HG03196 (cell line): ENCODE measurements at regions not wholly inside any gene's neighbourhood (a gene's known extent, or its start where the extent isn't known, plus 50 kb on each side); places are given as distances from the start of the nearest gene placed in this dataset.
"Not testable (repeated sequence)": the region's sequence is repeated elsewhere in the genome, so short reads cannot be mapped to it uniquely, and the experiment has no call there.

ENCODE experiments used
- ATAC-seq: cut with Tn5 transposase; IDR thresholded peaks from one replicate; pipeline ENCODE4 v1.9.1; 2021; ENCODE audit not compliant: unreplicated experiment

DNA sequence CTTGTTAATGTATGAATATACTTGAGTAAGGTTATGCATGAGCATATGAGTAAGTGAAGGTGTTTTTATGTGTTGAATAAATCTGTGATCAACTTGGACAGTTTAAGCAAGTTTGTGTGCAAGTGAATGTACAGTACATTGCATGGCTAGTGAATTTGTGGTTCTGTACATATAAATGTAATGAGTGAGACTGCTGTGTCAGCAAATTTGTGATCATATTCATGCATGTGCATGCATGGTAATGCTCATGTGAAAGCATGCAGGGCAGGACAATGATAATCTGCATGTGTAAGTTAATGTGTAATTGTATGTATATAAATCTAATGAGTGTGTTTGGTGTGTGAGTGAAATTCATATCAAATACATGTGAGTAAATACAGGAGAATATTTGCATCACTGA lies 188.5 kb downstream of the PWWP3B start:
- ATAC-seq = no peak

DNA sequence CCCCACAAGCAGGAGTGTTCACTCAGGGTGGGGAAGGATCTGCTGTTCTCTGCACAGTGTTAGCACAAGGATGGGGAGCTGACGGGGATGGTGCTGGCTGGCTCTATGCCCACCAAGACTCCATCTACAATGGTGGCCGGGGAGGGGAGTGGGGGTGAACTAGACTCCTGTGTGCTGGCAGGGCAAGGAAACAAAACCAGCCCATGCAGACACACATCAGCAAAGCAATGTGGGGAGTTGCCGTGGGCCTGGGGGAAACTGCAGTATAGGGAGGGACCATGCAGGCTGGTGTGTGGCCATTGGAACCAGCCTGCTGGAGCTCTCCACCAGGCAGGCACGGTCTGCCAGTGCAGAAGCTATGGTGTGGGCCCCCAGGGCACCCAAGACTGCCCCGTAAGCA lies 195.1 kb downstream of the PWWP3B start:
- no peak for ATAC-seq

DNA sequence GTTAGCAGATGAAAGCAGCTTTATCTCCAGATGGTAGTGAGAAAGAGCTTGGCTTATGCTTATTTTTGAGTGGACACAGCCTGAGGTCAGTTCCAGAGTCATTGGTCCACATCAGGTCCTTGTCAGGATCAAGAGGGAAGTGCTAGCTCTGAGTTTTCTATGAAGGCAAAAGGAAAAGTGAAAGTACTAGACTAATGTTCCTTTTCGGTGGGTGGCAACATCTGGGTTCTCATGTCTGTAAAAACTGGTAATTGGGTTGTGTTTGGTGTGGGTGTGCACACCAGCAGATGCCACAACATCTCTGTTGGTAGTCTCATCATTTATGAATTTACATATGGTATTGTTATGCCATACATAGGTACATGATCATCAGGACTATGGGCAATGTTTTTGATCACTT lies 210.5 kb downstream of the PWWP3B start:
- no peak for ATAC-seq

DNA sequence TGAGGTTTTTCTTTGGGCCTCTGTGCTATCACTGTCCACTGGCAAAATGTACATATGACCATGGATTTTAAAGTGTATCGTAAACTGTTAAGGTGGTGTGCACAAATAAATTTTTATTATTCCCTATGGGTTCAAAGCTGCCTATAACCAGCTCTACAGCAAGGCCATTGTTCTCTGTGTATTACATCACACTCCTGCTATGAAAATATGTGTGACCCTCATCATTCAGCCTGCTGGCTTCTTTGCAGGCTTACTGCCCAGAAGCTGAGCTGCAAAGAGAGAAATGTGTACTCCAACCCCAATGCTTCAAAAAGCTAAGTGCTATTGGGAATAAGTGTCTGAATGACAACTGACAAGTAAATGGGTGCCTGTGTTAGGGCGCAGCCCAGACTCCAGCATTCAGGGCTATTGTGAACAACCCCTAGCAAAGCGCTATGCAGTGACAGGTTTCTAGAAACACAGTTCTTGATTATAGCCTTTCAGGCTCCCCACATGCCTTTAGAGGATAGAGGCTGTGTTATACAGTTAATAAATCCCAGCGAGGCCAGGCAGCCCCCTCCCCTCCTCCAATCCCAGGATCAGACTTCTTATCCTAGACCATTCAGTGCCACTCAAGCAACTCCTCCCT lies 220.4 kb upstream of the RADX start:
- ATAC-seq = no peak

DNA sequence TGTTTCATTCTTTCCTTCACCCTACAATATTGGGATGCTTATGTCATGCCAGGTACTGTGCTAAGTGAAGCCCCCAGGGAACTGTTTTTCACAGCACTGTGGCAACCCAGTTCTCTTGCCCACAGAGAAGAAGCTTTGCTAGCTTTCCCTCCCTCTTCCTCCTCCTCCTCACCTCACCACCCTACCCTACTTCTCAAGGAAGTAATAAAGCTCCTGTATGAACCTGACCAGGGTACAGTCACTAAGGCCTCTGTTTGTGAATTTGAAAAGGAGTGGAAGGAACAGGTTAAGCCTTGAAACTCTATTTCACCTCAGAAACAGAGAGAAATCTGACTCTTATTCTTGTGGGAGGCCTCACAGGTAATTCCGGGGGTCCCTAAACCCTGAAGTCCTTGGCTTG lies 219.4 kb upstream of the RADX start:
- no peak for ATAC-seq

DNA sequence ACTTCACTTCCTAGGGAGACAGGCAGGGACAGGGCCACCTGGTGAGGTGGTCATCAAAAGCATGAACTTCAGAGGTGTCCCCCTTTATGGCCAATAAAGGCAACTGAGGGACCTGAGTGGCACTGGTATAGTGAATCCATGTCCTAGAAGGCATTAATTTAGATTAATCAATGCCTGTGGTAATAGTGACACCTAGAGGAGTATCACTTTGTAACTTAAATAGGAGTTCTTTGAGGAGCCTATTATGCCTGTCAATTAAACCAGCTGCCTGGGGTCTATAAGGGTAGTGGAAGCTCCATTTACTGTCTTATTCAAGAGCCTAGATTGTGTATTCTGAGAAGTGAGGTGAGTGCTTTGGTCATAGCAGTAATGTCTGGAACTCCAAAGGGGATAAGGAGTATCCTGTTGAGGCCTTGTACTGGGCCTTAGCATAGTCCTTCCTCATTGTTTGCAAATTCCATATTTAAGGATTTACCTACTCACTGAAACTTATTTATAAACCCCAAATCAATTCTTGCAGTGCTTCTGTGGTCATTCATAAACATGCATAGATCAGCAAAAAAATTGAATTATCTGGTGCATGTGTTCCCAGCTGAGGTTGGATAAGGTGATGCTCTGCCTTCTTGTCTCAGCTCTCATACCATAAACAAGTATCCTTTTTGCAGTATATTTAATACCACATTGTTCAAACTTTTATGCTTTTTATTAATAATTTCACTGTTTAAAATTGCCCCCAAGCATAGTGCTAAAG lies 213.8 kb upstream of the RADX start:
- no peak for ATAC-seq

DNA sequence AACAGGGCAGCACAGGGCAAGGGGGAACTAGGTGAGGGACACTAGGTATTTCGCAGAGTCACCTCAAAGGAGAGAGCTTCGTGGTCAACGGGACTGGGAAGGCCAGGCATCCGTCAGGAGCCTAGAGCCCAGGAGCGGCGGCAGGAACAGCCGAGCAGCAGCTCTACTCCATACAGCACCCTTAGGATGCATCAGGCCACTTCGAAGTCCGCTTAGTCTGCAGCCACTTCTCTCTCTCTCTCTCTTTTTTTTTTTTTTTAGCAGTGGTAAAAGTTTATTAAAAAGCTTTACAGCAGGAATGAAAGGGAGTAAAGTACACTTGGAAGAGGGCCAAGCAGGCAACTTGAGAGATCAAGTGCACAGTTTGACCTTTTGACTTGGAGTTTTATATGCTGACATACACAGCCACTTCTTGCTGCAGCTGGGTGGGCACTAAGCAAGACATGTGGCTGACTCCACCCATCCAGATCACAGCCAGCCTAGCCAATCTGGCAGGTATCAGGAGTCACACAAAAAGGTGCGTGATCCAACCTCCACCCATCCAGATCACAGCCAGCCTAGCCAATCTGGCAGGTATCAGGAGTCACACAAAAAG lies 209.7 kb upstream of the RADX start:
- no peak for ATAC-seq

DNA sequence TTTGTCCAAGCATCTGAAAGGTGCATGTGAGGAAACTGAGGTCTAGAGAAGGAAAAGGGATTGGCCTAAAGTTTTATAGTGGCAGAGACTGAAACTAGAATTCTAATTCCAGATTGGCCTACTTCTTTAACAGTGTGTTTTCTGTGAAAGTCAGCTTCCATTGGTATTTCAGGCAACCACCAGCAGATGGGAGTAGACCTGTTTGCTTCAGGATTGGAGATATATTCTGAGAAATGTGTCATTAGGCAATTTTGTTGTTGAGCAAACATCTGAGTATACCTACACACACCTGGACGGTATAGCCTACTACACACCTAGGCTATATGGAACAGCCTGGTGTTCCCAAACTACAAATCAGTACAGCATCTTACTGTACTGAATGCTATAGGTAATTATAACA lies 207.3 kb upstream of the RADX start:
- no peak for ATAC-seq

DNA sequence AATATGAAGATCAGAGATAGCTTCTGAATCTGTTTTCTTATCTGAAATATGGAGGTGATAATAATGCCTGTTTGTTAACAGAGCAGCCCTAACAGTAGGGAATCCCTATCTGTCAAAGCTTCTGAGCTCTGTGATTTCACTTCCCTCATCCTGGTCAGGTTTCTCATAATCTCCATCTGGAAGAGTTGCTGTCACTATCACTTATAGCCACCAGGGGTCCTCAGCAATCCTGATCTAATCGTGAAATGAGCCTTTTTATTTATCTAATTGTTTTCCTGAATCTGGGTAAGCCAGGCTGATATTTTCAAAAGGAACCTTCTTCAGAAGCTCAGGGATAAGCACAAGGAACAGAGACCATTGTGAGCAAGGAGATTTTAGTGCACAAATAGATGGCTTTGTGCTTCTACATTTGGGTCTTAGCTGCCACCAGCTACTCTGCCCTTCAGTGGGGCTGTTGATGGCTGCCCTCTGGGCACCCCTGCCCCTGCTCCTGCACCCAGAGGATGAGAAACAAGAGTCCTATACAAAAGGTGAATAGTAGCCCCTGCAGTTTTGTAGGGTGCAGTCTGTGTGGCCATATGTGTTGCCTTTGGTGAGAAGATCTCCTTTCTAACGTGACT lies 196.4 kb upstream of the RADX start:
- no peak for ATAC-seq

DNA sequence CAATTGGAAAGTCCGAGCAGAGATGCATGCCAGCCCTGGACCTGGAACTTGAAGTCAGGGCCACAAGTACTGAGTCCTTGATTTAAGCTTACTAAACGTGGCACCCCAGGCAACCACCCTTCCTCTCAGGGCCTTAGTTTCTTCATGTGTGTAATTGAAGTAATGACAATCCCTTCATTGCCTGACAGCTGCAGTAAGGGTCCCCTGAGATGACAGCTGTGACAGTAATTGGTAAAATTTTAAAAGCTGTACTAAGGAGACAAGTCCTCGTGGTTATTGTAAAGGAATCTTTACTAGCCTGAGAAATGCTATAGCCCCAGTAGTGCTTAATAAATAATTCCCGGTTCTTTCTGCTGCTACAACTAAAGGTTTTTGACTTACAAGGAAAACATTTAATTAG lies 175.1 kb upstream of the RADX start:
- ATAC-seq = no peak

DNA sequence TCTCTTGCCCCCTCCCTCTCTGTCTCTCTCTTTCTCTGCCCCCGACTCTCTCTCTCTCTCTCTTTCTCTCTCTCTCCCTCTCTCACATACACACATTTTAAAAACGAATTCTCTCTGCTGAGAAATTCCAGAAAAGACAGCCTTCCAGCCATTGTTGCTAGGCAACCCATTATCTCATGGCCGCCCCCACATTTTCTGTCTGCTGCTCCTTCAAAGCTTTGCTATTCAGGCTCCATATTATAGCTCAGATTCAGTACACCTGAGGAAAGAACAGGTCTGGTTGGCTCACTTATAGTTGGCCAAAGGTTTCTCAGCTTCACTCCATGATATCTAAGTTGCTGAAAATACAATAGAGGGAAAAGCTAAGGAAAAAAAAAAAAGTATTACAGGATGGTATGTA lies 174.4 kb upstream of the RADX start:
- ATAC-seq = no peak

DNA sequence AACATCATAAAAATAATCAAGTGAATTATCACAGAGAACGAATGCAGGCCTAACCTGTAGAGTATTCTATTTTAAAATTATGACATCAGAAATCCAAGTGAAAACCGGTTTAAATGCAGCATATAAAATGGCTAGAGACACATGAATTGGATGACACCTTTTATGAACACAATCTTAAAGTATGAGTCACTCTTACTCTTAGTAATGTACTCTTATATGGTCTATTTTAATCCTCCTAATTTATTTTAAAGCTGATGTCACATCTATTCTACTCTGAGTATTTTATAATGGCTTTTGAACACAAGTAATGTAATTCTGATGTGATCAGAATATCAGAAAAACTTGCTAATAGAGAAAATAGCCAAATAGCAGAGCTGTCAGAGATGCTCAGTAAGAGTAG lies 161.4 kb upstream of the RADX start:
- ATAC-seq = no peak

DNA sequence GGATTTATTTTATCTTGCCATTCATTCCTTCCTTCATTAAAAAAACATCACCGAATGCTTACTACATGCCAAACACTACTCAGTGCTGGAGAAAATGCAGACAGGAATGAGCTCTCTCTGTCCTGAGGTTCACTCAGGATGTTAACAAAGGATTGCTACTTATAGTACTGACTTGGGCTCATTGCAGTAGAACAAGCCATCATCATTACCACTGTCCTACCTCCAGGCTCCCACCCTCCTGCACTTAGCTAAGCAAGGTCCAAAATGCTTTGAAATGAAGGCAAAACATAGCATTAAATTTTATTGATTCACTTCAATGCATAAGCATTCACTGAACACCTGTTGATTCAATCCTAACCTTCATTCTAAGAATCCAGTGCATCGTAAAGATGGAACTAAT lies 159.8 kb upstream of the RADX start:
- ATAC-seq = no peak

DNA sequence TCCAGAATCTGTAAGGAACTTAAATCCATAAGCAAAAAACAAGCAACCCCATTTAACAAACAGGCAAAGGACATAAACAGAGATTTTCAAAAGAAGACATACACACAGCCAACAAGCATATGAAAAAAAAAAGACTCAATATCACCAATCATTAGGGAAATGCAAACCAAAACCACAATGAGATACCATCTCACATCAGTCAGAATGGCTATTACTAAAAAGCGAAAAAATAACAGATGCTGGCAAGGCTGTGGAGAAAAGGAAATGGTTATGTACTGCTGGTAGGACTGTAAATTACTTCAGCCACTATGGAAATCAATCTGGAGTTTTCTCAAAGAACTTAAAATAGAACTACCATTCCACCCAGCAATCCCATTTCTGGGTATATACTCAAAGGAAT lies 156.8 kb upstream of the RADX start:
- ATAC-seq = no peak

DNA sequence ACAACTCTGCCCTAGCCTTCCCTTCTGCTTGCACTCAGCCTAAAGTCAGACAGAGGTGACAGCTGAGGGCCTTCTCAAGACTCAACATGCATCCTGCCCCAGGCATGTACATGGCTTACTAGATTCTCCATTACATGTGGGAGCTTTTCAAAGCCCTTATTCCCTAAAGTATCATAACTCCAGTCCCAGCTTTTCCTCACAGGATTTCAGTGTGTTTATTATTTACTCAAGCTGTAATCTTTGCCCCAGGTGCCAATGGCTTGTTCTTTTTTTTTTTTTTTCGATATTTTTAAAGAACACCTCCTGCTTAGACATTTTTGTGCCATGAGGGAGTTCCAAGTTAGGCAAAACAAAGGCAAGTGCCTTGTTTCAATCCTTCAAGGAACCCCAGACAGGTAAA lies 154.0 kb upstream of the RADX start:
- no peak for ATAC-seq

DNA sequence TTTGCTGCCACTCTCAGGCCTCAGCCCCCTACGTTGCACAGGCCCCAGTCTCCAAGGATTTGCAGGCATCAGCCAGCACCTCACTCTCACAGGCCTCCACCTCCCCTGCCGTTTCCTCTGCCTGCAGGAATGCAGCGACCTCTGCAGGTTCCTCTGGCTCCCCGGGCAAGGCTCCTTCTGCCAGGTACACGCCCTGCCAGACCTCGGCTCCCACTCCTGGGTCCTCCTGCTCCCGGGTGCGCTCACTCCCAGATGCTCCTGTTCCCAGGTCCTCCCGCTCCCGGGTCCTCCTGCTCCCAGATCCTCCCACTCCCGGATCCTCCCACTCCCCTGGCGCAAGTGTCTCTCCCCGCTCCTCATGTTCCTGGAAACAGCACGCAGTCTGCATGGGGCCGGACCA lies 144.4 kb upstream of the RADX start:
- ATAC-seq = no peak

DNA sequence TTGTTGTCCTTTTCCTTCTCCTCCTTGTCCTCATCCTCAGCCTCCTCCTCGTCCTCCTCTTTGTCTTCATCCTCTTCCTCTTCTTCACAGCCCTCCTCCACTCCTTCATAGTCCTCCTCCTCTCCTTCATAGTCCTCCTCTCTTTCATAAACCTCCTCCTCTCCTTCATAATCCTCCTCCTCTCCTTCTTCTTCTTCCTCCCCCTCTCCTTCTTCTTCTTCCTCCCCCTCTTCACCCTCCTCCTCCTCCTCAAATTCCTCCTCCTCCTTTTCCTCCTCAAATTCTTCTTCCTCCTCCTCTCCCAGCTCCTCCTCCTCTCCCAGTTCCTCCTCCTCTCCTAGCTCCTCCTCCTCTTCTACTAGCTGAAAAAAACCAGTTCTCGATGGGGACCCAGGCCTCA lies 143.8 kb upstream of the RADX start:
- no peak for ATAC-seq

DNA sequence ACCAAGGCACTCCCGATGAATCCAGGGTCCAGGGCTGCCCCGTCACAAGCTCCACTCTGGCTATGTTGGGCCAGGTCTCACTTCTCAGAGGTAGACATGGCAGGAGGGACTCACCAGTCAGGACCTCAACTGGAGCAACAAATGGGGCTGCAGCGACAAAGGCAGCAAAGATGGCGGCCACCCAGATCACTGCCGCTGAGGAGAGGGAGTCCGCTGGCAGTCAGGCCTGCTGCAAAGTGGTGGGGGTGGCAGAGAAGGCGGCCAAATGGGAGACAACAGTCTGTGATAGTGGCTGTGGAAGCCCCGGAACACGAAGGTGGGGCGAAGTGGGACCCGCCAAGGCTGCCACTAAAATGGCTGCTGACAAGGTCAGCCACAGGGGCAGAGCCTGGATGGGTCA lies 143.3 kb upstream of the RADX start:
- no peak for ATAC-seq

DNA sequence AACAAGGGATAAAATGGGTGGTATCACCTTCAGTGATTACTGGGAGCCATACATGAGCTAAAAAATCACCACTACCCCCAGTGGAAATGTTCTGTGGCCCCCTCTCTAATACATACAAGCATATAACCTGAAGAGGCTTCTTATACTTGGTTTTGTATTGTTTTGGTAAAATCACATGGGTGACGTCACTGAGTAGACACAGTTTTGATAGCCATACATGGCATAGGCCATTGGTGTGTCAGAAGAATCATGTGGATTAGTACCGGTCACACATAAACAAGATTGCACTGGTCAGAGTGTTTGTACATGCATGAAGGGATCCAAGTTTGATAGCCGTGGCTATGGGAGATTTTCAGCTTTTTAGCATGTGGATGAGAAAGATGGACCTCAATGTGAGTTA lies 131.9 kb upstream of the RADX start:
- no peak for ATAC-seq

DNA sequence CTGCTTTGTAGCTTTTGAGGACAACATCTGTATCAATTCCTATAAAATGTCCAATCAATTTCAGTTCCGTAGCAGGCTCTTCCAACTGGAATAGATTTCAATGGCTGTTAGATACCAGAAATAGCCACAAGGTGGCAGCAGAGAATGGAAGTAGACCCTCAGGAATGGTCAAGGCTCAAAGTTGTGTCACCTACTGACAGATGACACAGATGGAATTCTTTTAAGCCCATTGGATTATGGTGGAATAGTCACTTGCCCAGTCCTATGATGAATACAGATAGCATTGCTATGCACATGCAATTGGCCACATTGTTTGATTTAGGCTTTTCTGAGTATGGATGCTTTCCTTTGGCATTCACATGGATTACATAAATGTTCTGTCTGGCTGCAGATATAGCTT lies 130.4 kb upstream of the RADX start:
- ATAC-seq = no peak

DNA sequence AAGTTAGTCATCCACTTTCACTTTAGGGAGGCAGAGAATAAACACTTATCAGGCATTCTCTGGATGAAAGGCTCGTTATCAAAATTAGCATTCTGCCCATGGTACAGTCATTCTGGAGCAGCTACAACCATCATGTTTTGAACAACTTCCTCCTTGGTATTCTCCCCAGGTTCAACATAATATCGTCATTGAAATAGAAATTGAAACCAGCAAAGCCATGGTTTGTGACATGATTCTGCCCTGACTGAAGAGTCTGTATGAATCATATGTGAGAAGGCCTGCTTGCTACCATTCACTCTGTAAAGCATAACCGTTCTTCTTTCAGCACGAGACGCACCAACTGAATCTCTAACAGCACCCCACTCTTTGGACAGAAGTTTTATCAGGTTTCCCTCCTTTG lies 127.5 kb upstream of the RADX start:
- ATAC-seq = peak; percentile 98

DNA sequence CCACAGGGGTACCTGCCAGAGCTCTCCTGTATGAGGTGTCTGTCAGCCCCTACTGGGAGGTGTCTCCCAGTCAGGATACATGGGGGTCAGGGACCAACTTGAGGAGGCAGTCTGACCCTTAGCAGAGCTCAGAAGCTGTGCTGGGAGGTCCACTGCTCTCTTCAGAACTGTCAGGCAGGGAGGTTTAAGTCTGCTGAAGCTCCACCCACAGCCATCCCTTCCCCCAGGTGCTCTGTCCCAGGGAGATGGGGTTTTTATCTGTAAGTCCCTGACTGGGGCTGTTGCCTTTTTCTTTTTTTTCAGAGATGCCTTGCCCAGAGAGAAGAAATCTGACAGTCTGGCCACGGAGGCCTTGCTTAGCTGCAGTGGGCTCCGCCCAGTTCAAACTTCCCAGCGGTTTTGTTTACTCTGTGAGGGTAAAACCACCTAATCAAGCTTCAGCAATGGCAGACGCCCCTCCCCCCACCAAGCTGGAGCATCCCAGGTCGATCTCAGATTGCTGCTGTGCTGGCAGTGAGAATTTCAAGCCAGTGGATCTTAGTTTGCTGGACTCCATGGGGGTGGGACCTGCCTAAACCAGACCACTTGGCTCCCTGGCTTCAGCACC lies 118.5 kb upstream of the RADX start:
- ATAC-seq = not testable (repeated sequence)
